Caco-2 (cell line): ENCODE measurements at regions not wholly inside any gene's neighbourhood (a gene's known extent, or its start where the extent isn't known, plus 50 kb on each side); places are given as distances from the start of the nearest gene placed in this dataset.

Experiments
- BruUV-seq: library from RNA; stranded (reverse); fragments of 400-500 nt; replicated peaks from 2 replicates; lab custom pipeline; 2021; lab: Mats Ljungman, UMichigan
- CTCF ChIA-PET: fragments of 300-600 bp; sonication (Branson Sonifier 250); formaldehyde crosslinking; loops from one replicate; lab custom pipeline; 2022; ENCODE audit warnings: antibody characterized with exemption; lab: Charles Lee
- POLR2A ChIA-PET: fragments of 300-600 bp; sonication (Branson Sonifier 250); formaldehyde crosslinking; loops from one replicate; lab custom pipeline; 2022; ENCODE audit warnings: antibody characterized with exemption; lab: Charles Lee
- DNase-seq, 2 experiments: peaks; one replicate each; pipeline versions ENCODE4 v3.0.0 to v3.0.0-alpha.2; 2020 to 2022
- H3K27me3 ChIP-seq: replicated peaks from 2 replicates; pipeline ENCODE4 v1.6.0; 2011; ENCODE audit warnings: low read length; ENCODE audit not compliant: control insufficient read depth, insufficient read depth
- H3K36me3 ChIP-seq: 2 replicates; pipeline ENCODE4 v1.5.1; 2011; ENCODE audit warnings: low read length; ENCODE audit not compliant: control insufficient read depth, insufficient read depth
- H3K4me1 ChIP-seq: fragments of 250-450 bp; sonication (Bioruptor Pico); 2 replicates; pipeline ENCODE4 v1.5.1; 2020; ENCODE audit warnings: mild to moderate bottlenecking
- H3K4me3 ChIP-seq: 2 replicates; pipeline ENCODE4 v1.5.1; 2011; ENCODE audit warnings: low read depth, mild to moderate bottlenecking, control low read depth, low read length
- H3K9me3 ChIP-seq: fragments of 250-450 bp; sonication (Bioruptor Pico); 2 replicates; pipeline ENCODE4 v1.5.1; 2020; ENCODE audit warnings: mild to moderate bottlenecking, moderate library complexity
- H3K27ac Mint-ChIP-seq: one replicate; pipeline ENCODE4 v1.8.0; 2022; ENCODE audit warnings: mixed read lengths; ENCODE audit not compliant: unreplicated experiment
- H3K27me3 Mint-ChIP-seq: one replicate; pipeline ENCODE4 v1.8.0; 2022; ENCODE audit warnings: mixed read lengths; ENCODE audit not compliant: insufficient read depth, unreplicated experiment
- H3K36me3 Mint-ChIP-seq: one replicate; pipeline ENCODE4 v1.8.0; 2022; ENCODE audit warnings: mild to moderate bottlenecking, mixed read lengths; ENCODE audit not compliant: insufficient read depth, unreplicated experiment
- H3K4me1 Mint-ChIP-seq: one replicate; pipeline ENCODE4 v1.8.0; 2022; ENCODE audit warnings: low read depth, mixed read lengths; ENCODE audit not compliant: unreplicated experiment
- H3K4me3 Mint-ChIP-seq: one replicate; pipeline ENCODE4 v1.8.0; 2022; ENCODE audit warnings: mild to moderate bottlenecking, moderate library complexity, mixed read lengths; ENCODE audit not compliant: unreplicated experiment
- H3K9me3 Mint-ChIP-seq: one replicate; pipeline ENCODE4 v1.8.0; 2022; ENCODE audit warnings: mixed read lengths; ENCODE audit not compliant: unreplicated experiment
- intact Hi-C: fragments of 100-400 bp; cut with micrococcal nuclease; formaldehyde crosslinking; loops from one replicate; pipeline ENCODE4 v1.10.0; 2022; ENCODE audit not compliant: unreplicated experiment
- TF ChIP-seq, protein P1 (sequence below), 2 experiments: fragments of 200-600 bp in 1 of 2; IDR thresholded peaks; 1 replicate in 1 of 2; 2 replicates in 1 of 2; pipeline versions ENCODE4 v1.5.1 to v1.8.0; 2011 to 2022; ENCODE audit warnings: antibody characterized with exemption in 1 of 2, control low read depth in 1 of 2, inconsistent platforms in 1 of 2, low read depth in 1 of 2, low read length in 1 of 2, mild to moderate bottlenecking in 1 of 2, moderate library complexity in 1 of 2; ENCODE audit not compliant: insufficient read depth in 1 of 2, severe bottlenecking in 1 of 2, unreplicated experiment in 1 of 2

GRCh38 chr18:65230311-65230710 lies 520.5 kb upstream of the CDH7 start:
- ChIA-PET CTCF (no interaction called here), POLR2A (no interaction called here)
- intact Hi-C loops, result no loop called here
- no peak overlapping the region for H3K4me3 ChIP-seq
- H3K36me3 Mint-ChIP-seq, result no peaks in the 10 kb centered on the region
- no peak for DNase-seq
- H3K27me3 Mint-ChIP-seq, result no peaks in the 10 kb centered on the region
- H3K9me3 Mint-ChIP-seq, result no peaks in the 10 kb centered on the region
- no peak overlapping the region for H3K27ac Mint-ChIP-seq
- H3K9me3 ChIP-seq, result no peaks in the 10 kb centered on the region
- no peaks in the 10 kb centered on the region for H3K27me3 ChIP-seq
- TF ChIP-seq, protein P1, sequence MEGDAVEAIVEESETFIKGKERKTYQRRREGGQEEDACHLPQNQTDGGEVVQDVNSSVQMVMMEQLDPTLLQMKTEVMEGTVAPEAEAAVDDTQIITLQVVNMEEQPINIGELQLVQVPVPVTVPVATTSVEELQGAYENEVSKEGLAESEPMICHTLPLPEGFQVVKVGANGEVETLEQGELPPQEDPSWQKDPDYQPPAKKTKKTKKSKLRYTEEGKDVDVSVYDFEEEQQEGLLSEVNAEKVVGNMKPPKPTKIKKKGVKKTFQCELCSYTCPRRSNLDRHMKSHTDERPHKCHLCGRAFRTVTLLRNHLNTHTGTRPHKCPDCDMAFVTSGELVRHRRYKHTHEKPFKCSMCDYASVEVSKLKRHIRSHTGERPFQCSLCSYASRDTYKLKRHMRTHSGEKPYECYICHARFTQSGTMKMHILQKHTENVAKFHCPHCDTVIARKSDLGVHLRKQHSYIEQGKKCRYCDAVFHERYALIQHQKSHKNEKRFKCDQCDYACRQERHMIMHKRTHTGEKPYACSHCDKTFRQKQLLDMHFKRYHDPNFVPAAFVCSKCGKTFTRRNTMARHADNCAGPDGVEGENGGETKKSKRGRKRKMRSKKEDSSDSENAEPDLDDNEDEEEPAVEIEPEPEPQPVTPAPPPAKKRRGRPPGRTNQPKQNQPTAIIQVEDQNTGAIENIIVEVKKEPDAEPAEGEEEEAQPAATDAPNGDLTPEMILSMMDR (IDR thresholded peaks at IDR 0.05; ENCODE audit: insufficient read depth in 1 of 2, low read depth in 1 of 2, low read length in 1 of 2, severe bottlenecking in 1 of 2, unreplicated experiment in 1 of 2), result no peak
- no peak overlapping the region for H3K4me3 Mint-ChIP-seq
- no peaks in the 10 kb centered on the region for H3K4me1 Mint-ChIP-seq
- H3K36me3 ChIP-seq, result no peaks in the 10 kb centered on the region
- H3K4me1 ChIP-seq, result no peaks in the 10 kb centered on the region
- BruUV-seq, result no TSS peak

DNA sequence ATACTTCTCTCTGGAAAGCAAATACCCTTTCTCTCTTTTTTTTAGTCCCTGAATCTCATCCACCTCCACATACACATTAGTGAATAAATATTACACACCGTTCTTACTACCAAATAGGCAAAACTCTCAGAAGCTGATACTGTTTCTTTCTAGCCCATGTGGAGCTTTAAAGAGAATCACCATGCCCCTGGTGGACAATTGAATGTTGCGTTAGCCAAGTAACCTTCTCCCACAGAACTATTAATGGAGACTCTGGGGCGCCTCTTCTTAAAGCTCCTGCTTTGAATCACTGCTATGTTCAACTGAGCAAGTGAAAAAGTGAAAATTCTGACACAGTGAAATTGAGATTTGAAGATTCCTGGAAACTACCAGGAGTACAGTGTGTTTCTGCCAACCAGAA lies 522.8 kb upstream of the CDH7 start:
- no peaks in the 10 kb centered on the region for H3K27me3 ChIP-seq
- no peaks in the 10 kb centered on the region for H3K9me3 ChIP-seq
- ChIA-PET CTCF (no interaction called here), POLR2A (no interaction called here)
- intact Hi-C loops, result no loop called here
- H3K27ac Mint-ChIP-seq, result no peak overlapping the region
- no peak for DNase-seq
- H3K4me1 ChIP-seq, result no peaks in the 10 kb centered on the region
- H3K9me3 Mint-ChIP-seq, result no peaks in the 10 kb centered on the region
- TF ChIP-seq, protein P1 (IDR thresholded peaks at IDR 0.05; ENCODE audit: insufficient read depth in 1 of 2, low read depth in 1 of 2, low read length in 1 of 2, severe bottlenecking in 1 of 2, unreplicated experiment in 1 of 2), result no peak
- H3K36me3 Mint-ChIP-seq, result no peaks in the 10 kb centered on the region
- H3K36me3 ChIP-seq, result no peaks in the 10 kb centered on the region
- H3K4me3 ChIP-seq, result no peak overlapping the region
- no peak overlapping the region for H3K4me3 Mint-ChIP-seq
- H3K4me1 Mint-ChIP-seq, result no peaks in the 10 kb centered on the region
- no TSS peak for BruUV-seq
- H3K27me3 Mint-ChIP-seq, result no peaks in the 10 kb centered on the region

DNA sequence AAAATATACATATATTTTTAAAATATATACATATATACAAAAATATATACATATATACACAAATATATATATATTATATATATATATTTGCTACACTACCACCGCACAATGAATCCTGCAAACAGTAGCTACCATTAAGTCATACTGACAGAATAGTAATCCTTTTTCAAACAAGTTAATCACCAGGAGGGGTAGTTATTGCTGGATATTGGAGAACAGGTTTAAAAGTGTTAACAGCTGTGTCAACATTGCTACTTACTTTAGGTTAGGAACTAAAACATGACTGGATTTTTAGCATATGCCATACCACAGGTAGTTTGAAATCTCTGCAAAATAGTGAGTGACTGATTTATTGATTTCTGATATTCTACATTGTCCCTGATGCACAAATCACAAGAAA lies 529.1 kb upstream of the CDH7 start:
- Mint-ChIP-seq H3K9me3 (peaks cover 9% of the 10 kb centered on the region), H3K4me3 (no peak overlapping the region), H3K36me3 (no peaks in the 10 kb centered on the region), H3K27me3 (no peaks in the 10 kb centered on the region), H3K27ac (no peak overlapping the region), H3K4me1 (no peaks in the 10 kb centered on the region)
- BruUV-seq, result no TSS peak
- H3K9me3 ChIP-seq, result no peaks in the 10 kb centered on the region
- TF ChIP-seq, protein P1 (IDR thresholded peaks at IDR 0.05; ENCODE audit: insufficient read depth in 1 of 2, low read depth in 1 of 2, low read length in 1 of 2, severe bottlenecking in 1 of 2, unreplicated experiment in 1 of 2), result no peak
- H3K4me3 ChIP-seq, result no peak overlapping the region
- no peaks in the 10 kb centered on the region for H3K36me3 ChIP-seq
- intact Hi-C loops, result no loop called here
- POLR2A ChIA-PET, result no interaction called here
- DNase-seq, result no peak
- CTCF ChIA-PET, result no interaction called here
- no peaks in the 10 kb centered on the region for H3K27me3 ChIP-seq
- H3K4me1 ChIP-seq, result no peaks in the 10 kb centered on the region
